NT2/D1 (cell line): ENCODE measurements at regions not wholly inside any gene's neighbourhood (a gene's known extent, or its start where the extent isn't known, plus 50 kb on each side); places are given as distances from the start of the nearest gene placed in this dataset.

Source experiments
- SUZ12 ChIP-seq: IDR thresholded peaks from 2 replicates; pipeline ENCODE4 v1.6.1; 2011; ENCODE audit not compliant: insufficient read length, insufficient read depth; ENCODE audit errors: extremely low read depth
- ZNF274 ChIP-seq: IDR thresholded peaks from 2 replicates; pipeline ENCODE4 v1.6.1; 2011; ENCODE audit warnings: mild to moderate bottlenecking, low read depth, low read length

DNA sequence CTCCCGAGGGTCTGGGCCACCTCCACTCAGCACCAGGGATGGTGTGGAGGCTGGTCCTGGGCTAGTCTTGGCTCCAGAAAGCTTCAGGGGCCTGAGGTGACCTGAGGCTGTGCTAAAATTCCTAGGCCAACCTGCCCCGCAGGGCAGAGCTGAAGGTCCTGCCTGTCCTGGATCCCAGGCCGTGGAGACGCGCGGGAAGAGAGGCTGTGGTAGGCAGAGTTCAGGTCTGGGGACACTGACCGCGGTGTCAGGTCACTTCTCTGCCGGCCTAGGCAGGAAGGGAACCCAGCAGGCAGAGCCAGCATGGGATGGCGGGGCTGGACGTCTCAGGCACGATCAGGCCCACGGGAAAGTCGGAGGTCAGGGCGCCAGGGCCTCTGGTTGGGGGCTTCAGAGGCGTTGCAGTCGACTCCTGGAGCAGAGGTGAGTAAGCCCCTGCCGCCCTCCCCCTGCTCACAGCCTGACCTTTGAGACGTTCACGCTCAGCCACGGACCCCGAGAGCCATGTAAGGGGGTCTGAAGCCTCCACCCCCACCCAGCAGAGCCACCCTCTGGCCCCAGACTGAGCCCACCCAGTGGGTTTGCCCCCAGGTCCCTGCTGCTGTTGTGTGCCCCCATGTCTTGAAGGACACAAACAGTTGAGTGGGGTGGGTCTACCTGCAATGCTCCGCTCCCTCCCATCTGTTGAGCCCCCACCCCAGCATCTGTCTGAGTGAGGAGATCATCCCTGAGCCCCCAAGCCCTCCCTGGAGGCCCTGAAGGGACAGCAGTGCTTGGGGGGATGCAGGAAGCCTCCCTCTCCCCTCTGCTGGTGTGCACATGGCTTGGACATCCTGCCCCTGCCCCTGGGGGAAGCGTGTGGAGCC, 142.7 kb downstream of the KIF26A start:
- TF ChIP-seq SUZ12 (no peak), ZNF274 (no peak)
